Astrocyte (in vitro differentiated cells and primary cell): ENCODE measurements at regions not wholly inside any gene's neighbourhood (a gene's known extent, or its start where the extent isn't known, plus 50 kb on each side); places are given as distances from the start of the nearest gene placed in this dataset.

Experiments
- DNase-seq: peaks from one replicate; pipeline ENCODE4 v3.0.0-alpha.2; 2010; ENCODE audit warnings: low read depth
- FAIRE-seq: peaks from 2 replicates; lab custom pipeline; 2011; peaks lifted over from hg19 to GRCh38; lab: Jason Lieb, UNC
- H2AFZ ChIP-seq: 2 replicates; pipeline ENCODE4 v1.6.0; 2012; ENCODE audit warnings: low read depth, low read length, inconsistent platforms
- H3K27ac ChIP-seq: 2 replicates; pipeline ENCODE4 v1.5.1; 2011; ENCODE audit warnings: low read depth, low read length, inconsistent platforms
- H3K27me3 ChIP-seq: 2 replicates; pipeline ENCODE4 v1.6.0; 2011; ENCODE audit warnings: low read length, inconsistent platforms; ENCODE audit not compliant: insufficient read depth
- H3K36me3 ChIP-seq: 2 replicates; pipeline ENCODE4 v1.5.1; 2011; ENCODE audit warnings: low read length, inconsistent platforms; ENCODE audit not compliant: insufficient read depth
- H3K4me1 ChIP-seq: 2 replicates; pipeline ENCODE4 v1.5.1; 2011; ENCODE audit warnings: low read length, inconsistent platforms; ENCODE audit not compliant: insufficient read depth
- H3K4me2 ChIP-seq: 2 replicates; pipeline ENCODE4 v1.6.0; 2012; ENCODE audit warnings: low read length, inconsistent platforms
- H3K4me3 ChIP-seq: 2 replicates; pipeline ENCODE4 v1.5.1; 2011; ENCODE audit warnings: low read depth, mild to moderate bottlenecking, low read length, inconsistent platforms; ENCODE audit not compliant: insufficient read depth
- H3K79me2 ChIP-seq: 2 replicates; pipeline ENCODE4 v1.6.0; 2012; ENCODE audit warnings: mild to moderate bottlenecking, low read length, inconsistent platforms; ENCODE audit not compliant: insufficient read depth
- H3K9ac ChIP-seq: 2 replicates; pipeline ENCODE4 v1.6.0; 2012; ENCODE audit warnings: mild to moderate bottlenecking, low read length, inconsistent platforms
- H3K9me3 ChIP-seq: 2 replicates; pipeline ENCODE4 v1.5.1; 2012; ENCODE audit warnings: low read depth, mild to moderate bottlenecking, low read length, inconsistent platforms; ENCODE audit not compliant: insufficient read depth
- H4K20me1 ChIP-seq: 2 replicates; pipeline ENCODE4 v1.6.0; 2012; ENCODE audit warnings: low read length, inconsistent platforms; ENCODE audit not compliant: insufficient read depth
- H3K27ac Mint-ChIP-seq: one replicate; pipeline ENCODE4 v1.8.0; 2021; ENCODE audit warnings: mild to moderate bottlenecking, mixed read lengths; ENCODE audit not compliant: unreplicated experiment
- H3K27me3 Mint-ChIP-seq: one replicate; pipeline ENCODE4 v1.8.0; 2021; ENCODE audit warnings: low read depth, mixed read lengths; ENCODE audit not compliant: unreplicated experiment
- H3K36me3 Mint-ChIP-seq: one replicate; pipeline ENCODE4 v1.8.0; 2021; ENCODE audit warnings: low read depth, mixed read lengths; ENCODE audit not compliant: unreplicated experiment
- H3K4me1 Mint-ChIP-seq: one replicate; pipeline ENCODE4 v1.8.0; 2021; ENCODE audit warnings: low read depth, mixed read lengths; ENCODE audit not compliant: unreplicated experiment
- H3K4me3 Mint-ChIP-seq: one replicate; pipeline ENCODE4 v1.8.0; 2021; ENCODE audit warnings: mild to moderate bottlenecking, moderate library complexity, mixed read lengths; ENCODE audit not compliant: unreplicated experiment
- H3K9me3 Mint-ChIP-seq: one replicate; pipeline ENCODE4 v1.8.0; 2021; ENCODE audit warnings: mild to moderate bottlenecking, mixed read lengths; ENCODE audit not compliant: unreplicated experiment
- EZH2 ChIP-seq: IDR thresholded peaks from 2 replicates; pipeline ENCODE4 v1.6.1; 2012; ENCODE audit warnings: mild to moderate bottlenecking, low read length, inconsistent platforms; ENCODE audit not compliant: insufficient read depth
- TF ChIP-seq, protein P1 (sequence below): IDR thresholded peaks from 2 replicates; pipeline ENCODE4 v1.5.1; 2011; ENCODE audit warnings: low read depth, mild to moderate bottlenecking, inconsistent platforms, low read length, moderate library complexity; ENCODE audit not compliant: insufficient read depth

GRCh38 chrX:106331606-106332005, 163.5 kb downstream of the PWWP3B start:
- Histone ChIP-seq H3K36me3 (no peaks in the 10 kb centered on the region), H3K27me3 (no peaks in the 10 kb centered on the region), H3K9me3 (no peaks in the 10 kb centered on the region), H3K9ac (no peak overlapping the region), H4K20me1 (no peaks in the 10 kb centered on the region), H3K4me1 (no peaks in the 10 kb centered on the region), H3K4me2 (no peak overlapping the region), H3K79me2 (no peaks in the 10 kb centered on the region), H3K27ac (no peak overlapping the region), H3K4me3 (no peak overlapping the region), H2AFZ (no peak overlapping the region)
- Mint-ChIP-seq H3K9me3 (peaks cover 4% of the 10 kb centered on the region), H3K36me3 (no peaks in the 10 kb centered on the region), H3K27me3 (no peaks in the 10 kb centered on the region), H3K4me1 (no peaks in the 10 kb centered on the region), H3K27ac (no peak overlapping the region), H3K4me3 (no peak overlapping the region)
- TF ChIP-seq, protein P1, sequence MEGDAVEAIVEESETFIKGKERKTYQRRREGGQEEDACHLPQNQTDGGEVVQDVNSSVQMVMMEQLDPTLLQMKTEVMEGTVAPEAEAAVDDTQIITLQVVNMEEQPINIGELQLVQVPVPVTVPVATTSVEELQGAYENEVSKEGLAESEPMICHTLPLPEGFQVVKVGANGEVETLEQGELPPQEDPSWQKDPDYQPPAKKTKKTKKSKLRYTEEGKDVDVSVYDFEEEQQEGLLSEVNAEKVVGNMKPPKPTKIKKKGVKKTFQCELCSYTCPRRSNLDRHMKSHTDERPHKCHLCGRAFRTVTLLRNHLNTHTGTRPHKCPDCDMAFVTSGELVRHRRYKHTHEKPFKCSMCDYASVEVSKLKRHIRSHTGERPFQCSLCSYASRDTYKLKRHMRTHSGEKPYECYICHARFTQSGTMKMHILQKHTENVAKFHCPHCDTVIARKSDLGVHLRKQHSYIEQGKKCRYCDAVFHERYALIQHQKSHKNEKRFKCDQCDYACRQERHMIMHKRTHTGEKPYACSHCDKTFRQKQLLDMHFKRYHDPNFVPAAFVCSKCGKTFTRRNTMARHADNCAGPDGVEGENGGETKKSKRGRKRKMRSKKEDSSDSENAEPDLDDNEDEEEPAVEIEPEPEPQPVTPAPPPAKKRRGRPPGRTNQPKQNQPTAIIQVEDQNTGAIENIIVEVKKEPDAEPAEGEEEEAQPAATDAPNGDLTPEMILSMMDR: no peak
- TF ChIP-seq EZH2: no peak
- DNase-seq: no peak
- no peak for FAIRE-seq

DNA sequence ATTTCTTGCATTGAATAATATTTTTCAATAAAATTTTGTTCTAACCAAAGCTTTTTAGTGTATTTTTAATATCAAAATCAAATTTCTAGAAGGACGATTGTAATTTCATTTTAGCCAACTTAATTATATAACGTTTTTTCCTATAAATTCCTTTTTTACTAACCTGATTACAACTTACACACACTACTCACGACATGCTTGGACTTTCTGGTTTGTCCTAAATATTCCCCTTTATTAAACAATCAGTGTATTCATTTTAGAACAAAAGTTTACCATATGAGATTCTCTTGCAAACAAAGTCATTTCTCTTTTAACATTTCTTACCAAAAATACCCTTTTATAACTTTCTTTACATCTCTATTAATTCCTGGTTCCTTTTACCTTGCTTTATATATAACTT, 173.7 kb downstream of the PWWP3B start:
- no peaks in the 10 kb centered on the region for H3K9me3 ChIP-seq
- H3K4me2 ChIP-seq: no peak overlapping the region
- Mint-ChIP-seq H3K36me3 (no peaks in the 10 kb centered on the region), H3K27ac (no peak overlapping the region), H3K9me3 (peaks cover 3% of the 10 kb centered on the region), H3K4me1 (no peaks in the 10 kb centered on the region), H3K4me3 (no peak overlapping the region), H3K27me3 (no peaks in the 10 kb centered on the region)
- H2AFZ ChIP-seq: no peak overlapping the region
- H3K27me3 ChIP-seq: no peaks in the 10 kb centered on the region
- TF ChIP-seq, protein P1: no peak
- no peak for TF ChIP-seq EZH2
- DNase-seq (no peak), FAIRE-seq (peak; percentile 67)
- no peak overlapping the region for H3K9ac ChIP-seq
- no peaks in the 10 kb centered on the region for H3K4me1 ChIP-seq
- H4K20me1 ChIP-seq: no peaks in the 10 kb centered on the region
- no peak overlapping the region for H3K4me3 ChIP-seq
- no peaks in the 10 kb centered on the region for H3K79me2 ChIP-seq
- H3K36me3 ChIP-seq: no peaks in the 10 kb centered on the region
- no peak overlapping the region for H3K27ac ChIP-seq

DNA sequence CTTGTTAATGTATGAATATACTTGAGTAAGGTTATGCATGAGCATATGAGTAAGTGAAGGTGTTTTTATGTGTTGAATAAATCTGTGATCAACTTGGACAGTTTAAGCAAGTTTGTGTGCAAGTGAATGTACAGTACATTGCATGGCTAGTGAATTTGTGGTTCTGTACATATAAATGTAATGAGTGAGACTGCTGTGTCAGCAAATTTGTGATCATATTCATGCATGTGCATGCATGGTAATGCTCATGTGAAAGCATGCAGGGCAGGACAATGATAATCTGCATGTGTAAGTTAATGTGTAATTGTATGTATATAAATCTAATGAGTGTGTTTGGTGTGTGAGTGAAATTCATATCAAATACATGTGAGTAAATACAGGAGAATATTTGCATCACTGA, 188.5 kb downstream of the PWWP3B start:
- Histone ChIP-seq H3K4me1 (no peaks in the 10 kb centered on the region), H3K9me3 (no peaks in the 10 kb centered on the region), H3K27me3 (no peaks in the 10 kb centered on the region), H2AFZ (no peak overlapping the region), H3K9ac (no peak overlapping the region), H3K27ac (no peak overlapping the region), H3K4me2 (no peak overlapping the region), H3K36me3 (no peaks in the 10 kb centered on the region), H3K79me2 (no peaks in the 10 kb centered on the region), H4K20me1 (no peaks in the 10 kb centered on the region), H3K4me3 (no peak overlapping the region)
- no peak for TF ChIP-seq EZH2
- TF ChIP-seq, protein P1: no peak
- no peaks in the 10 kb centered on the region for H3K36me3 Mint-ChIP-seq
- H3K4me3 Mint-ChIP-seq: no peak overlapping the region
- H3K27me3 Mint-ChIP-seq: no peaks in the 10 kb centered on the region
- FAIRE-seq (no peak), DNase-seq (no peak)
- H3K27ac Mint-ChIP-seq: no peak overlapping the region
- no peaks in the 10 kb centered on the region for H3K4me1 Mint-ChIP-seq
- no peaks in the 10 kb centered on the region for H3K9me3 Mint-ChIP-seq
